Kidney (tissue), 13 donors: ENCODE measurements at regions not wholly inside any gene's neighbourhood (a gene's known extent, or its start where the extent isn't known, plus 50 kb on each side); places are given as distances from the start of the nearest gene placed in this dataset.

Experiments used
- DNase-seq, 5 donors: peaks; one replicate each; pipeline ENCODE4 v3.0.0-alpha.2; 2013 to 2020
- FAIRE-seq: peaks from 2 replicates; lab custom pipeline; 2012; peaks lifted over from hg19 to GRCh38; lab: Jason Lieb, UNC
- H3K27ac ChIP-seq, 2 donors: one replicate each; pipeline ENCODE4 v1.7.0; 2013; ENCODE audit warnings: low read depth in 2 of 2, low read length in 2 of 2, inconsistent platforms in 1 of 2
- H3K27me3 ChIP-seq: one replicate; pipeline ENCODE4 v1.7.1; 2013; ENCODE audit warnings: low read length, inconsistent platforms; ENCODE audit not compliant: control insufficient read depth, insufficient read depth
- H3K36me3 ChIP-seq, 3 donors: one replicate each; pipeline versions ENCODE4 v1.7.0 to v1.7.1; 2013; ENCODE audit warnings: low read length in 3 of 3, control low read depth in 1 of 3, inconsistent platforms in 1 of 3; ENCODE audit not compliant: insufficient read depth in 3 of 3, control insufficient read depth in 2 of 3
- H3K4me1 ChIP-seq, 3 donors: one replicate each; pipeline versions ENCODE4 v1.7.0 to v1.7.1; 2013; ENCODE audit warnings: low read length in 3 of 3, inconsistent platforms in 1 of 3, low read depth in 1 of 3; ENCODE audit not compliant: control insufficient read depth in 2 of 3, insufficient read depth in 2 of 3
- H3K4me3 ChIP-seq, 3 donors: one replicate each; pipeline versions ENCODE4 v1.7.0 to v1.8.1; 2013; ENCODE audit warnings: low read length in 3 of 3, control low read depth in 1 of 3, inconsistent platforms in 1 of 3
- H3K9ac ChIP-seq, 3 donors: one replicate each; pipeline versions ENCODE4 v1.7.0 to v1.7.1; 2013; ENCODE audit warnings: low read length in 3 of 3, control low read depth in 1 of 3, inconsistent platforms in 1 of 3
- H3K9me3 ChIP-seq, 3 donors: one replicate each; pipeline versions ENCODE4 v1.7.0 to v1.7.1; 2013; ENCODE audit warnings: low read length in 3 of 3, control low read depth in 1 of 3, inconsistent platforms in 1 of 3; ENCODE audit not compliant: control insufficient read depth in 2 of 3, insufficient read depth in 1 of 3
- intact Hi-C: fragments of 100-400 bp; cut with DNase I; formaldehyde crosslinking; loops from one replicate; pipeline ENCODE4 v1.11.1; 2022
- TF ChIP-seq, protein P1 (sequence below): IDR thresholded peaks from 3 replicates; pipeline ENCODE4 v1.5.1; 2012; ENCODE audit warnings: mild to moderate bottlenecking, moderate library complexity, borderline replicate concordance; ENCODE audit not compliant: insufficient read depth; ENCODE audit errors: extremely low read depth
- donor health status: control.
- donor health status: control.
- donor health status: control.
- donor health status: control.
- donor health status: control.
- donor health status: DM: yes; HTN: yes; CAD: no.
- donor health status: Normal renal cell carcinoma (clear cell type).

DNA sequence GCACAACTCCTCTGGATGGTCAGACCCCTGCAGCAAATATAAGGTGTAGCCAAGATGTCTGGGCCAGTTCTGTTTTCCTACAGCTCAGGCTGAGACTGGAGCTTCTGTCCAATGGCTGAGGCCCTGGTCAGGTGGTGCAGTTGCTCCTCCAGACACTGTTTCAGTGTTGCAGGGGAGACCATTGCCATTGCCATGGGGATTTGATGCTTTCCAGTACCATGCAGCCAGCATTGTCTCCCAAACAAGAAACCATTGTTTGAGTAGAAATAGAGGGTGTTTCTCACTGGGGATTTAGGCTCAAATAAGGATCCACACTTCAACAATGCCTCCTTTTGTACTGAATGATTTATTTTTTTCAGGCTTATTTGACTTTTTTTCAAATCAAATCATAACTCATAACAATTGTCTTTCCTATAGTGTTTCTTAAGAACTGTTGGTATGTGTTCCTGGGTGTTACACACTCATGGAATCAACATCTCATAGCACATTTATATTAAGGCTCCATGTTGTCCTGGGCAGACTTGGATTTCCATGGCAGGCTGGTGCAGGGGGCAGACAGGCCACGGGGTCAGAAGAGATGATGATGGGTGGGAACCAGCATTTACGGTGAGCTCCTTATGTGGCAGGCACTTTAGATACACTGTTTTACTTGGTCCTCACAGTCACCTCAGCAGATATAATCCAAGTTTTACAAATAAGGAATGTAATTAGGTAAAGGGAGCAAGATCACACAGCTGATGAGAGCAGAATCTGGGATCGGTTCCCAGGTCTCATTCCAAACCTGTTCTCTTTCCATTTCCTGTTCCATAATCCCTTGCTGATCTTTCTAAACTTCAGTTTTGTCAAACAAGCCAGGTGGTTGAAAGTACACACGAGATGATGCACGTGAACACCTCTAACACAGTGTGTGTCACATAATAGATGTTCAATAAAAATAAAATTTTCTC lies 95.9 kb upstream of the GNAQ start:
- TF ChIP-seq, protein P1, sequence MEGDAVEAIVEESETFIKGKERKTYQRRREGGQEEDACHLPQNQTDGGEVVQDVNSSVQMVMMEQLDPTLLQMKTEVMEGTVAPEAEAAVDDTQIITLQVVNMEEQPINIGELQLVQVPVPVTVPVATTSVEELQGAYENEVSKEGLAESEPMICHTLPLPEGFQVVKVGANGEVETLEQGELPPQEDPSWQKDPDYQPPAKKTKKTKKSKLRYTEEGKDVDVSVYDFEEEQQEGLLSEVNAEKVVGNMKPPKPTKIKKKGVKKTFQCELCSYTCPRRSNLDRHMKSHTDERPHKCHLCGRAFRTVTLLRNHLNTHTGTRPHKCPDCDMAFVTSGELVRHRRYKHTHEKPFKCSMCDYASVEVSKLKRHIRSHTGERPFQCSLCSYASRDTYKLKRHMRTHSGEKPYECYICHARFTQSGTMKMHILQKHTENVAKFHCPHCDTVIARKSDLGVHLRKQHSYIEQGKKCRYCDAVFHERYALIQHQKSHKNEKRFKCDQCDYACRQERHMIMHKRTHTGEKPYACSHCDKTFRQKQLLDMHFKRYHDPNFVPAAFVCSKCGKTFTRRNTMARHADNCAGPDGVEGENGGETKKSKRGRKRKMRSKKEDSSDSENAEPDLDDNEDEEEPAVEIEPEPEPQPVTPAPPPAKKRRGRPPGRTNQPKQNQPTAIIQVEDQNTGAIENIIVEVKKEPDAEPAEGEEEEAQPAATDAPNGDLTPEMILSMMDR, result no peak
- no peak overlapping the region for H3K27ac ChIP-seq
- H3K9me3 ChIP-seq, result no peaks in the 10 kb centered on the region
- intact Hi-C loops, result no loop called here
- no peaks in the 10 kb centered on the region for H3K4me1 ChIP-seq
- no peak for DNase-seq
- no peak overlapping the region for H3K9ac ChIP-seq
- H3K36me3 ChIP-seq, result no peaks in the 10 kb centered on the region
- no peak for FAIRE-seq
- no peak overlapping the region for H3K4me3 ChIP-seq
- no peaks in the 10 kb centered on the region for H3K27me3 ChIP-seq

DNA sequence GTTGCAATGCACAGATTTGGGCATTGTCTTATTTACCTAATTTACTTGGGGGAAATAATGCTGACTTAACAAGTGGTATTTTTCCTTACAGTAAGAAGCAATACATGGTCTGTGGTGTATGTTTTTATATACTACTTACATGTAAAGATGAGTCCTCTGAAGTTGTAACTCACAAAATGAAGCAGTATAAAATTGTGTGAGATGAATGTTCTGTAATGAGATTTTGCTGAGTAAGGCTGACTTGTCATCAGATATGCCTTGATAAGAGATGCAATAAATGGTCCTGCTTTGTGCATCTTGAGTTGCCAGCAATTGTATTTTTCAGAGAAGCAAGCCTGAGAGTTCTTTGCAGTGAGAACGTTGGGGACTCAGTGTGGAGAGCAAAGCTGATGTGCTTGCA lies 92.2 kb upstream of the GNAQ start:
- intact Hi-C loops, result no loop called here
- Histone ChIP-seq H3K9ac (no peak overlapping the region), H3K27me3 (no peaks in the 10 kb centered on the region), H3K4me3 (no peak overlapping the region), H3K36me3 (no peaks in the 10 kb centered on the region), H3K9me3 (no peaks in the 10 kb centered on the region), H3K4me1 (no peaks in the 10 kb centered on the region), H3K27ac (no peak overlapping the region)
- TF ChIP-seq, protein P1, result no peak
- DNase-seq (no peak), FAIRE-seq (no peak)

DNA sequence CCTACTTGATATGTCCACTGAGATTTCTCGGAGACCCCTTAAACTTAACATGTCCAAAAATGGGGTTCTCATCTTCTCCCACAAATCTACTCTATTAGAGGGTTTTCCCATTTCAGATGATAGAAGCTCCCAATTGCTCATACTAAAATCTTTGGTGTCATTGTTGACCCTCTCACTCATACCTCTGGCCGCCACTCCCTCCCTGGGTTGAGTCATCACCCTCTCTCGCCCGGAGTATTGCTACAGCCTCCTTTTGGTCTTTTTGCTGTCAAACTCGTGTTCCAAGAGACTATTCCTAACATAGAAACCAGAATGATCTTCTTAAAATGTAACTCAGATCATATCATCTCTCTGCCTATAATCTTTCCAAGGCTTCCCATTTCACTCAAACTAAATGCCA lies 91.0 kb upstream of the GNAQ start:
- no peaks in the 10 kb centered on the region for H3K9me3 ChIP-seq
- FAIRE-seq, result no peak
- no peak overlapping the region for H3K4me3 ChIP-seq
- DNase-seq, result no peak
- H3K27ac ChIP-seq, result no peak overlapping the region
- H3K27me3 ChIP-seq, result no peaks in the 10 kb centered on the region
- no peak overlapping the region for H3K9ac ChIP-seq
- intact Hi-C loops, result no loop called here
- no peaks in the 10 kb centered on the region for H3K36me3 ChIP-seq
- TF ChIP-seq, protein P1, result no peak
- H3K4me1 ChIP-seq, result no peaks in the 10 kb centered on the region

DNA sequence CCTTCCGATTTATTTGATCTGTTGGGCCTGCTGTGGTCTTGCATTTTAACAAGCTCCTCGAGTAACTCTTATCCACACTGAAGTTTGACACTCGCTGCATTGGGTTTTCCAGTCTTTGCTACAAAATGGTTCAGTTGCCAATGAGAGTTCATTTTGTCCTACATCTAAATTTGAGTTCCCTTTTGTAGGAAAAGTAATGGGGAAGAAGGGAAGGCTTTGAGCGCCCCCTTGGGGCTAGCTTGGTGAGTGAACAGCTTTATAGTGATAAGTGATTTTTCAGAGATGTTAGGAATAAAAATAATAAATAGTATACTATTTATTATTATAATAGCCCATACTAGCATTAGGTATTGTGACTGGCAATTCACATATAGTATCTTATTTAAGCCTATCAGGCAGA lies 89.9 kb upstream of the GNAQ start:
- no peaks in the 10 kb centered on the region for H3K9me3 ChIP-seq
- intact Hi-C loops, result no loop called here
- no peaks in the 10 kb centered on the region for H3K36me3 ChIP-seq
- H3K27me3 ChIP-seq, result no peaks in the 10 kb centered on the region
- no peak for FAIRE-seq
- H3K4me3 ChIP-seq, result no peak overlapping the region
- H3K4me1 ChIP-seq, result no peaks in the 10 kb centered on the region
- H3K9ac ChIP-seq, result no peak overlapping the region
- DNase-seq, result peak; percentile 51 to 81 (median 65)
- H3K27ac ChIP-seq, result no peak overlapping the region
- TF ChIP-seq, protein P1, result peak; percentile 64
